ENCODE measurements at regions not wholly inside any gene's neighbourhood (a gene's known extent, or its start where the extent isn't known, plus 50 kb on each side); places are given as distances from the start of the nearest gene placed in this dataset.

DNA sequence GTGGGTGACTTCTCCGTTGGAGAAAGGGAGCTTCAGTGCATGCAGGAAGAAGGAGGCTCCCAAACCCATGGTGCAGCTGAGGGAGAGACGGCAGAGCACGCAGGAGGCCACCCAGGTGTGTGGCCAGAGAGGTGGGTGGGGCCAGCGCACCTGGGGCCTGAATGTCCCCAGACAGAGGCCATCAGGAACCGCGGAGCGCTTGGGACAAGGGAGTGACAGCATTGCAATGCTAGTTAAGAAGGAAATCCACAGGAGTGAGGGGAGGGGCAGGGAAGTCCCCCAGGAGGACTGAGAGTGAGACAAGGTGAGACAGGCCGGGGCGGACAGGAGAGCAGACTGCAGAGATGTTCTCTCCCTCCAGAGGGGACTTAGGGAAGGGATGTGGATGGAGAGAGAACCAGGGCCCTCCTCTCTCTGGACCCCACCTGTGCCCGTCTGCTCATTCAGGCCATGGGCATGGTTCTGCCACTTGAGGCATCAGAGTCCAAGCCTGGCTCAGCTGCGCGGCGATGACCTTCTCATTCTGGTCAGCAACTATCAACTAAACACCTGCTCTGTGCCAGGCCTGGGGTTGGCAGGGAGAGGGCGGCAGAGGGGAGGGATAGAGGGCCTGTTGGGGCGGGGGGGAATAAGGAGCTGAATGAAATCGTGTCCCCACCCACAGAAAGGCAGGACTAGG, 69.4 kb upstream of the COL13A1 start:
- no peaks in the 10 kb centered on the region for H3K79me2 ChIP-seq (ENCODE audit: insufficient read depth, low read length)
- no peak overlapping the region for H3K4me3 ChIP-seq (ENCODE audit: insufficient read depth, low read depth, low read length)
- H4K20me1 ChIP-seq (ENCODE audit: insufficient read depth, low read length): no peaks in the 10 kb centered on the region
- peaks cover 64% of the 10 kb centered on the region for H3K4me1 ChIP-seq (ENCODE audit: insufficient read depth, low read length)
- H3K27me3 ChIP-seq (ENCODE audit: insufficient read depth, low read length): no peaks in the 10 kb centered on the region
- no peaks in the 10 kb centered on the region for H3K36me3 Mint-ChIP-seq (ENCODE audit: low read depth, unreplicated experiment)
- no peak overlapping the region for H2AFZ ChIP-seq (ENCODE audit: low read depth, low read length)
- no peak for DNase-seq (ENCODE audit: low read depth)
- H3K9me3 Mint-ChIP-seq (ENCODE audit: unreplicated experiment): no peaks in the 10 kb centered on the region
- H3K4me3 Mint-ChIP-seq (ENCODE audit: unreplicated experiment): no peak overlapping the region
- H3K9ac ChIP-seq (ENCODE audit: low read length): no peak overlapping the region
- H3K27ac ChIP-seq (ENCODE audit: low read depth, low read length): no peak overlapping the region
- H3K4me2 ChIP-seq (ENCODE audit: low read length): no peak overlapping the region
- no peak overlapping the region for H3K27ac Mint-ChIP-seq (ENCODE audit: unreplicated experiment)
- TF ChIP-seq, protein P1, sequence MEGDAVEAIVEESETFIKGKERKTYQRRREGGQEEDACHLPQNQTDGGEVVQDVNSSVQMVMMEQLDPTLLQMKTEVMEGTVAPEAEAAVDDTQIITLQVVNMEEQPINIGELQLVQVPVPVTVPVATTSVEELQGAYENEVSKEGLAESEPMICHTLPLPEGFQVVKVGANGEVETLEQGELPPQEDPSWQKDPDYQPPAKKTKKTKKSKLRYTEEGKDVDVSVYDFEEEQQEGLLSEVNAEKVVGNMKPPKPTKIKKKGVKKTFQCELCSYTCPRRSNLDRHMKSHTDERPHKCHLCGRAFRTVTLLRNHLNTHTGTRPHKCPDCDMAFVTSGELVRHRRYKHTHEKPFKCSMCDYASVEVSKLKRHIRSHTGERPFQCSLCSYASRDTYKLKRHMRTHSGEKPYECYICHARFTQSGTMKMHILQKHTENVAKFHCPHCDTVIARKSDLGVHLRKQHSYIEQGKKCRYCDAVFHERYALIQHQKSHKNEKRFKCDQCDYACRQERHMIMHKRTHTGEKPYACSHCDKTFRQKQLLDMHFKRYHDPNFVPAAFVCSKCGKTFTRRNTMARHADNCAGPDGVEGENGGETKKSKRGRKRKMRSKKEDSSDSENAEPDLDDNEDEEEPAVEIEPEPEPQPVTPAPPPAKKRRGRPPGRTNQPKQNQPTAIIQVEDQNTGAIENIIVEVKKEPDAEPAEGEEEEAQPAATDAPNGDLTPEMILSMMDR (IDR thresholded peaks at IDR 0.05; ENCODE audit: insufficient read depth, low read depth, low read length): no peak
- TF ChIP-seq EZH2 (IDR thresholded peaks at IDR 0.05; ENCODE audit: insufficient read depth, low read length): no peak
- peaks cover 2% of the 10 kb centered on the region for H3K9me3 ChIP-seq (ENCODE audit: insufficient read depth, low read depth, low read length)
- no peaks in the 10 kb centered on the region for H3K36me3 ChIP-seq (ENCODE audit: insufficient read depth, low read length)
- H3K27me3 Mint-ChIP-seq (ENCODE audit: low read depth, unreplicated experiment): no peaks in the 10 kb centered on the region
- FAIRE-seq: no peak
- H3K4me1 Mint-ChIP-seq (ENCODE audit: low read depth, unreplicated experiment): peaks cover 38% of the 10 kb centered on the region

DNA sequence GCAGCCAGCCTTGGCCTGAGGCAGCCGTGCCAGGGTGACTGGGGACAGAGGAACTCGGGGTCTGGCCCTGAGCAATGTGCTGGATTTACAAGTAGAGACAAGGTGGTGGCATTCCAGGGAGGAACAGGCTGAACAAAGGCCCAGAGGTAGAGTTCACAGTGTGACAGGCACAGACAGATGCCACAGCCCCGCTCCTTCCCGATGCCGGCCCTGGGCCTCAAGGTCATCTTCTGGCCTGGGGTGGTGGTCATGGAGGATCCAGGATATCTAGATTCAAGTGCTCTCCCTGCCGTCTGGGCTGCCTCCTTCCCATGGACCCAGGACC, 68.9 kb upstream of the COL13A1 start:
- no peak overlapping the region for H3K4me3 Mint-ChIP-seq (ENCODE audit: unreplicated experiment)
- FAIRE-seq: no peak

More for the DNA sequence above, 68.9 kb upstream of the COL13A1 start:
- H3K27ac Mint-ChIP-seq (ENCODE audit: unreplicated experiment): peak overlapping the region; percentile 18
- H3K79me2 ChIP-seq (ENCODE audit: insufficient read depth, low read length): no peaks in the 10 kb centered on the region
- no peaks in the 10 kb centered on the region for H3K36me3 Mint-ChIP-seq (ENCODE audit: low read depth, unreplicated experiment)
- H3K4me1 ChIP-seq (ENCODE audit: insufficient read depth, low read length): peaks cover 60% of the 10 kb centered on the region
- H3K9me3 Mint-ChIP-seq (ENCODE audit: unreplicated experiment): no peaks in the 10 kb centered on the region
- no peaks in the 10 kb centered on the region for H3K36me3 ChIP-seq (ENCODE audit: insufficient read depth, low read length)
- no peak overlapping the region for H3K4me2 ChIP-seq (ENCODE audit: low read length)
- H3K27ac ChIP-seq (ENCODE audit: low read depth, low read length): no peak overlapping the region
- no peak overlapping the region for H3K4me3 ChIP-seq (ENCODE audit: insufficient read depth, low read depth, low read length)
- H3K9ac ChIP-seq (ENCODE audit: low read length): no peak overlapping the region
- H3K27me3 ChIP-seq (ENCODE audit: insufficient read depth, low read length): no peaks in the 10 kb centered on the region
- H3K9me3 ChIP-seq (ENCODE audit: insufficient read depth, low read depth, low read length): peaks cover 2% of the 10 kb centered on the region
- no peaks in the 10 kb centered on the region for H4K20me1 ChIP-seq (ENCODE audit: insufficient read depth, low read length)
- H2AFZ ChIP-seq (ENCODE audit: low read depth, low read length): no peak overlapping the region
- no peak for DNase-seq (ENCODE audit: low read depth)
- H3K4me1 Mint-ChIP-seq (ENCODE audit: low read depth, unreplicated experiment): peaks cover 38% of the 10 kb centered on the region
- TF ChIP-seq EZH2 (IDR thresholded peaks at IDR 0.05; ENCODE audit: insufficient read depth, low read length): no peak
- TF ChIP-seq, protein P1 (IDR thresholded peaks at IDR 0.05; ENCODE audit: insufficient read depth, low read depth, low read length): no peak
- H3K27me3 Mint-ChIP-seq (ENCODE audit: low read depth, unreplicated experiment): no peaks in the 10 kb centered on the region

Data from astrocyte (in vitro differentiated cells and primary cell).